HG03159 (cell line): ENCODE measurements at regions not wholly inside any gene's neighbourhood (a gene's known extent, or its start where the extent isn't known, plus 50 kb on each side); places are given as distances from the start of the nearest gene placed in this dataset.
"Not testable (repeated sequence)": the region's sequence is repeated elsewhere in the genome, so short reads cannot be mapped to it uniquely, and the experiment has no call there.

Experiments
- ATAC-seq: cut with Tn5 transposase; IDR thresholded peaks from one replicate; pipeline ENCODE4 v1.9.1; 2021; ENCODE audit warnings: mild to moderate bottlenecking, moderate library complexity; ENCODE audit not compliant: unreplicated experiment

GRCh38 chr6:112923940-112924587 is 576.9 kb downstream of the RFPL4B start:
- ATAC-seq = no peak

DNA sequence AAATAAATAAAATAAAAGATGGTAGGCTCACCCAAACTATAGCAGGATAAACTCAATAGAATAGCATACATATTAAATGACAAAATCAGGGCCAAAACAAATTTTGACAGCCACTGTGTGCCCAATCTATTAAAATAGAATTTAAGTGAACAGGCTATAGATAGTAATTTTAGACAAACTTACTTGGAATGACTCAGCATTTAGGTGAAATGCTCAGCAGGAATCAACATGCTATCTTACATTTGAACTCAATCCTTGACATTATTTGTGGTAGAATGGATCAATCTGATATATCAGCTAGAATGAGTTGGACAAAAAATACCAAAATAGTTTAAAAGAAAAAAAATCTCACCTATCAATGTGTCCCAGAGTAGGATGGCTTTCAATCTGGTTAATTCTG is 578.6 kb downstream of the RFPL4B start:
- no peak for ATAC-seq

- ATAC-seq = no peak
These were observed 580.7 kb downstream of the RFPL4B start for GRCh38 chr6:112927641-112928320.

- no peak for ATAC-seq
These were observed 582.5 kb downstream of the RFPL4B start for GRCh38 chr6:112929641-112930040.

- no peak for ATAC-seq
These were observed 584.7 kb downstream of the RFPL4B start for GRCh38 chr6:112931832-112932231.

- no peak for ATAC-seq
These were observed 586.8 kb downstream of the RFPL4B start for GRCh38 chr6:112933947-112934346.

- no peak for ATAC-seq
These were observed 587.5 kb downstream of the RFPL4B start for GRCh38 chr6:112934433-112935327.

DNA sequence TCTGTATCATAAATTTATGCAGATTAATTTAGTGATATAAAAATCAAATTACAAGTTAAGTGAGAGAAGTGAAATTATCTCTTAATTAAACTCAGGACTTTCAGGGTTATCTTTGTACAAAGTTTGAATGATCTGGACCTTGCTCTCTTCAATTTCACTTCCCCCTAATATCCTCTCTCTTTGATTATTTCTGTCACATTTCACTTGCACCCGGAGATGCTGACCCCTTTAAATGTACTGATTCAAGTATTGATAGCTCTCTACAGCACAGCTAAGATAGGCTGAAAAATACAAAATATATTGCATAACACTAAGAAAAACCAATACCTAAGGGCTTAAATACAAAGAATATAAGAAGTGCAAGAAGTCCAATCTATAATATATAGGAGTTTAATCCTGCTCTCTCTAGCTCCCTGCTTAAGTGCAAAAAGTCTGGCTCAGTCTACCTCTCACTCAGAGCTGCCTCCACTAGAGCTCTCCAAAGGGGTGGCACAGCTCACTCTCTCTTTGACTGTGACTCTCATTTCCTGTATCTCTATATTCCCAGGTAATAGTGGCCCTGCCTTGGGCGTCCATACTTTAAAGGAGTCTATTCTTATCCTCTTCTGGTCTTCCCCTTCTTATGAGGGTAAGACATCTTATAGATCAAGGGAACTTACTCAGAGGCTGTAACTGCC is 588.4 kb downstream of the RFPL4B start:
- ATAC-seq = no peak

GRCh38 chr6:112936079-112936472 is 588.9 kb downstream of the RFPL4B start:
- ATAC-seq = no peak

GRCh38 chr6:112936504-112936903 is 589.4 kb downstream of the RFPL4B start:
- ATAC-seq = no peak

DNA sequence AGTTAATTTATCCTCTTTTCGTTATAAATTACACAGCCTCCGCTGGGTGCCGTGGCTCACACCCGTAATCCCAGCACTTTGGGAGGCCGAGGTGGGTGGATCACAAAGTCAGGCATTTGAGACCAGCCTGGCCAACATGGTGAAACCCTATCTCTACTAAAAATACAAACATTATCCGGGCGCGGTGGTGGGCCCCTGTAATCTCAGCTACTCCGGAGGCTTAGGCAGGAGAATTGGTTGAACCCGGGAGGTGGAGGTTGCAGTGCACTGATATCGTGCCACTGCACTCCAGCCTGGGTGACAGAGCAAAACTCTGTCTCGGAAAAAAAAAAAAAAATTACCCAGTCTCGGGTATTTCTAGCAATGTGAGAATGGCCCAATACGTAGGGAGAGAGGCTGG is 590.6 kb downstream of the RFPL4B start:
- not testable (repeated sequence) for ATAC-seq

DNA sequence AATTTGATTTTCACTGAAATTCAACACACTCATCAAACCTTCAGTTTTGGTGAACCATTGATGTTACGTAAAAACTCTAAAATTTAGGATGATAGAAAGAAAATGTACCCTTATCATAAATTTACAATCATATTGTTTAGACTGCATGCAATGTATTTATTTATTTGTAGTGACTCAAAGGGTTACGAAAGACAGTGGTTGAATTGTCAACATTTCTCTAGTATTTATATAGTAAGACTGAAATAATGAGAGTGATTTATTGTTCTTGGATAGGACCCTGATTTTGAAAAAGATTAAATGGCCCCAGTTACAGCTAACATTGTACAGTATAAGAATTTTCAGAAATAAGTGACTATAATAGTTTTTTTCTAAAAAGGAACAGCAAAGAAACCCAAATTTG is 591.5 kb downstream of the RFPL4B start:
- no peak for ATAC-seq

DNA sequence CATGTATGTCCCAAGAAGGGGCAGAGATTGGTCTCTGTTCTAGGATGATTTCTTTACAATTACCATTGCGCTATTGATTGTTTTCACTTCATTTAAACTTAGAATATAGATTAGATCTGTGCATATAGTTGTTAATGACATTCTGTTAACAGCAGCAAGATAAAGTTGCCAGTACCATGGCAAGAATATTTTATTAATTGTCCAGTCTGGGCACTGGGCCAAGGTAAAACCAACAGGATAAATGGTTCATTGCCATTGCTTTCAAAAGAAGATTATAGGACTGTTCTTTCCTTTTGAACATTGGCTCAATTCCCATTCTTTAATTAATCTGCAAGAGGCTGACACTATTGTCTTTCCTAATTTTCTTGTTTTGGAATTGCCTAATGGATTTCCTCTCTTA is 592.4 kb downstream of the RFPL4B start:
- ATAC-seq = no peak

GRCh38 chr6:112941613-112942012 is 594.5 kb downstream of the RFPL4B start:
- ATAC-seq = no peak

GRCh38 chr6:112946051-112946450 is 598.9 kb downstream of the RFPL4B start:
- no peak for ATAC-seq

DNA sequence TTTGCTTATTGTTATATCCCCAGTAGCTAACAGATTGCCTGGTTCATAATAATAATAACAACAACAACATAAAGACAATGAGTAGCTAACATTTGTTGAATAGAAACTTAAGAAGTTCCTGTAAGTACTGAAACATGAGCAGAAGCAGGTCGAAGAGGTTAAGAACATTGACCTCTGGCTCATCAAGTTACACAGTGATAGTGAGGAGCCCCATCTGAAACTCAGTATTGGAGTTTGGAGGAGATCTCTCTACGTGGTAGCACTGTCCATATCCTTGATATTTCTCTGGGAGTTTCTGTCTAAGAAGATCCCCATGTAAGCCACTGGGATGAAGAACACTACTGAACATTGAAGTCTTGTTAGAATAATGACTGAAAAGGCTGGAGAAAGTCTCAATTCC is 600.4 kb downstream of the RFPL4B start:
- ATAC-seq = no peak

- no peak for ATAC-seq
These were observed 604.7 kb downstream of the RFPL4B start for GRCh38 chr6:112951829-112952228.

DNA sequence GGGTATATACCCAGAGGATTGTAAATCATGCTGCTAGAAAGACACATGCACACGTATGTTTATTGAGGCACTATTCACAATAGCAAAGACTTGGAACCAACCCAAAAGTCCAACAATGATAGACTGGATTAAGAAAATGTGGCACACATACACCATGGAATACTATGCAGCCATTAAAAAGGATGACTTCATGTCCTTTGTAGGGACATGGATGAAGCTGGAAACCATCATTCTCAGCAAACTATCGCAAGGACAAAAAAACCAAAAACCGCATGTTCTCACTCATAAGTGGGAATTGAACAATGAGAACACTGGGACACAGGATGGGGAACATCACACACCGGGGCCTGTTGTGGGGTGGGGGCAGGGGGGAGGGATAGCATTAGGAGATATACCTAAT is 608.6 kb downstream of the RFPL4B start:
- ATAC-seq = not testable (repeated sequence)

- no peak for ATAC-seq
These were observed 609.8 kb downstream of the RFPL4B start for GRCh38 chr6:112956696-112957535.

GRCh38 chr6:112957536-112957916 is 610.4 kb downstream of the RFPL4B start:
- ATAC-seq = no peak
